HS-5 (cell line): ENCODE measurements at regions not wholly inside any gene's neighbourhood (a gene's known extent, or its start where the extent isn't known, plus 50 kb on each side); places are given as distances from the start of the nearest gene placed in this dataset.

ENCODE experiments used
- DNase-seq: peaks from one replicate; pipeline ENCODE4 v3.0.0-alpha.2; 2012; ENCODE audit warnings: low read depth

- no peak for DNase-seq
These were observed 54.2 kb upstream of the BCL2L14 start for GRCh38 chr12:12016284-12017100.

- no peak for DNase-seq
These were observed 53.6 kb upstream of the BCL2L14 start for GRCh38 chr12:12017135-12017581.

GRCh38 chr12:12017798-12018197 is 52.9 kb upstream of the BCL2L14 start:
- DNase-seq = no peak

GRCh38 chr12:12018454-12018853 is 52.3 kb upstream of the BCL2L14 start:
- no peak for DNase-seq

- no peak for DNase-seq
These were observed 50.9 kb upstream of the BCL2L14 start for GRCh38 chr12:12019881-12020280.

- no peak for DNase-seq
These were observed 50.0 kb upstream of the BCL2L14 start for GRCh38 chr12:12020762-12021161.
